ENCODE measurements at regions not wholly inside any gene's neighbourhood (a gene's known extent, or its start where the extent isn't known, plus 50 kb on each side); places are given as distances from the start of the nearest gene placed in this dataset.

DNA sequence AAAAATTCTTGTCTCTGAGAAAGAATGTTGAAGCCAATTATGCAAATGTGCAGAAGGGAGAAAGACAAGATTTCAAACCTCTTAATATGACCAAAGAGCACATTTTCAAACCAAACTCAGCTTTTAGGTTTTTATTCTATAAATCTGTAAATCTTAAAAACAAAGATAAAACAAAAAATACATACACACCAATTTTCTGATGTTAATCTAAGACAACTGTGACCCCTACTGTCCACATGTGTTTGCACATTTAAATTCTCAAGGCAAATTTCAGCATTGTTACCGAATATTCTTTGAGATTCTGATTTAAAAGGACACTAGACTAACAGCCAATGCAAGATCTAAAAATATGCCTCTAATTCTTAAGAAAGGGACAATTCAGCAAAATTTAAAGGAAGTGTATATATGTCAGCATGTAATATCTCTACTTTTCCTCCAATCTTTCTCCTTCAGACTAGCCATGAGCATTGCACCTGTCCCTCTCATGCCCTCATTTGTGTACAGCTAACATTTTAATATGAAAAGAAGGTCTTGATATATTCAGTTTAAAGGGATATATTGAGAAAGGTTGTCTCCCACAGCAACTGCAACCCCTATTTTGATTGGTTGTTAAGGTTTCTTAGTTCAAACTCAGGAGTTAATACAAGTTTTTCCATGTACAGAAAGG, 417.9 kb downstream of the IPMK start:
- no peak for DNase-seq

DNA sequence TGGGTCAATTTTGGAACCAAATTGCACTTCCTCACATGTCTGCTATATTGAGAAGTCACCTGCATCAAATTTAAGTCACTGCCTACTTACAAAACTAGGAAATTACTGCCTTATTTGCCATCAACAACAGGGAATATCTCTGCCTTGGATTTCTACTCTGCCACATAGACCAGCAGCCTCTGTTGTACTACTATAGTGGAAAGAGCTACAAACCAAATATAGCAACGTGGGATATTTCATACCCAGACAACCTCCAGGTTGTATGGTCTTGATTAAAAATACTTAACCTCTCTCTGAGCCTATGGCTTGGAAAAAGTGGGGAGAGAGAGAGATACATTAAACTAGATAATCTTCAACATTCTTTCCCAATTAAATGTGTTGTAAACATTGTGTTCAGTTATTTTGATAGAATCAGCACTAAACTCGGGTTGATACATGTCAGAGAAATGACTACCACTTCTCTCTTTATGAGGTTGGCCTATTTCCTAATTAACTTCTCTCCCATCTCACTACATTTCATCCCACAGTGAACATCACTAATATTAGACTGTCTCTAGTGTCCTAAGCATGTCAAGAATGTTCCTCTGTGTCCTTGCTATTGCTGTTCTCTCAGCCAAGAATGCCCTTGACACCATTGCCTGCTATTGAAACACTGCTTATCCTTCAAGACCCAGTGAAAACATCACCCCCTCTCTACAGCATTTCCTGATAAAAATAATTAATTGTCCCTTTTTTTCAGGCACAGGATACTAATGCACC, 421.2 kb downstream of the IPMK start:
- no peak for DNase-seq

DNA sequence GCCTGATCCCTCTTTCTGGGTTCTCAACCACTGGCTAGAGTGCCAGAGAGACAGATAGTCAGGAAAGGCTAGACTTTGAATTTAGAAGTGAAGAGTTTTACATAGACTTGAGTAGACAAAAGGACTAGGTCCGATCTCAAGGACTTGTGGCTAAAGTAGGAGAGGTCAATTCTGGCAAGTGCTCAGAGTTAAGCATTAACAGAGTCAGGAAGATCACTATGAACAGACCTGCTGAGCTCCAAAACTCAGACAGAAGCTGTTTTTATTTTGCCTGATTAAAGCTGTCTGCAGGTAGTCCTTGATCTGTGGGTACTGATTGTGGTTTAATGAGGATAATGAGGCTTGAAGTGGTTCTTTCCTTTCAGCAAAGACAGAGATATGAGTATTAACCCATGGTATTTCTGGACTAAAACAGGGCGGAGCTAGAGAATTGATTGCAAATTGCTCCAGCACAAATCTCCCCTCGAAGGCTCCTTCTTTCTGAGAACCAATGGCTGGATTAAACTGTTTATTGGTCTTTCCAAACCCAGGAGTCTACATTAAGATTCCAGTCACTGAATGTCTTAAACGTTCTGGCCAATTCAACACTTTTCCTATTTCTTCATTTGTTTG, 423.2 kb downstream of the IPMK start:
- no peak for DNase-seq

DNA sequence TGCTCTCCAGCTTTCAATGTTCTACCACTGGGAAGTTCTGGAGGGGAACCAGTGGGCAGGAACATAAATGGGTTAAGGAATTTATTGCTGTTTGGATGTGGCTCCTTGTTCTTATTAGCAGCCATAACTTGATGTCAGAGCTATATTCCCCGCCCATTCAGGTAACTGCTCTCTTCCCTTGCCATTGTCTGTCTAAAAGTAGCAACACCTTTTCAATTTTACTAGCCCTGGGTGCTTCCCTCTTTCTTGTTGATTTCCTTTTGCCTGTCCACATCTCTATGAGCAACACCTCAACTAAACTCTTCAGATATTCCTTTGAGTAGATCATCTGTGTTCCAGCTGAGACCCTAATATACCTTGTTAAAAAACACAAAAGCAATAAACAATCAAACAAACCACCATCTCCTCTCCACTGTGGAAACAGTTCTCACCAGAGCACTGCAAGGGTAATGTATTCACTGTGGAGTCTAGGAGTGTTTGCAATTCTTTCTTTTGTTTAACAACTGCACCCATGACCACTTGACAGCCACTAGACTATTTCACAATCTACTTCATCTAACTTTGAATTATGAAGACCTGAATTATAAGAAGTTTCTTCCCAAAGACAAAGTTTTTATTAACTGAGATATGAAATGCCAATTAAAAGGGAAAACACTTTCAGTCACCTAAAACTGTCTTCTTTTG, 436.7 kb downstream of the IPMK start:
- no peak for DNase-seq

DNA sequence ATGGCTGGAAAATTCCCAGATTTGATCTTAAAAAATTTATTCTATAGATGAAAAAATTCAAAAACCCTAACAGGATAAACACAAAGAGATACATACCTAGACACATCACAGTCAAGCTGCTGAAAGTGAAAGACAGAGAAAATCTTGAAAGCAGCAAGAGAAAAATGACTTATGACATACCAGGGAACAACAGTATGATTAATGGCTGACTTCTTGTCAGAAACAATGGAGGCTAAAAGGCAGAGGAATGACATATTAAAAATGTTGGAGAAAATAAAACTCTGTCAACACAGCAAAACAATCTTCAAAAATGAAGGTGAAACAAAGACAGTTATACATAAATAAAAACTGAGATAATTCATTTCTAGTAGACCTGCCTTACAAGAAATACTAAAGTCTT, 442.7 kb downstream of the IPMK start:
- DNase-seq: no peak

DNA sequence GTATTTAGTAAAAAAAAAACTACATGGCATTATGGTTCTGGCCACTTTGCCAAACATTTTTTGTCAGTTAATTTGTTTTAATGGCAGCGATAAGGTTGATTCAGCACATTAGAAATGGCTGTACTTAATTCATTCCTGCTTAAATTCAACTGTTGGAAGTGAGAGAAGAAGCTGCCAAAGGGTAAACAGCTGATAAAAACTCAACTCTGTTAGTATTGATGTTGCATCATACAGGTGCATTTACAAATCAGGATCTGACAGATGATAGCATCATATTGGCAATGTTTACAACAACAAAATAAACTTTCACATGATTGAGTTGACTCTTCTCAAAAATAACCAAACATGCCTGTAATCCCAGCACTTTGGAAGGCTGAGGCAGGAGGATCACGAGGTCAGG, 444.3 kb downstream of the IPMK start:
- no peak for DNase-seq

DNA sequence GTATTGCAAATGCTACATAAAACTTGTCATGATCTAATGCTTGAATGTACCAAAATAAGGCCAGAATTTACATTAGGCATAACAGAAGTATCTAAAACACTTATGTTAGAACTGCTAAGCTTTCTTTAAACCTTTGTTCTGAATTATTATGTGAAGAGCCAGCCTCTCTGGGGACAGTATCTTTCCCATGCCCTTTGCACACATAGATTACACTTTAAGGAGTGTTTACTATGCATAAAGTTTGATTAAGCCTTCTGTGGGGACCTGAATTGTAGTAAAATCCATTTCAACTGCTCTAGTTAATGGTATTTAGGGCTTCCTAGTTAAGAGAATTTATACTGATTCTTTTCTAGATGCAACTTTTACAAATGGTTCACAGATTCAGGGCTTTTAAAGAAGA, 444.7 kb downstream of the IPMK start:
- no peak for DNase-seq

DNA sequence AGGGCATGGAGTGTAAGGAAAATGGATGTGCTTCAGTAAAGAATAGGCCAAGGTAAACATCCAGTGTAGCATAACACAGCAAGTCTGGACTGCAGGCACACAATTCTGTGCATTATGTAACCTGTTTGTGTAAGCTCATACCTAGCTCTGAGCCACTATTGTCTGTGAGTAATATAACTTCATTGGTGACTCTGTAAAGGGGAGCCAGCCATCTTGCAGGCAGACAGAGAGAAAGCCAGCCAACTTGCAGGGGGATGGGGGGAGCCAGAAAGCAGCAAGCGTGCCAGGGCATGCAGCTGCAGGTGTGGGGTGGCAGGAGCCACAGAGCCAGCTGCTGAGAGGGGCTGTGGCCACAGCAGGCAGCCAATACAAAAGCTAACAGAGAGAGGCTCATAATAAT, 449.2 kb downstream of the IPMK start:
- DNase-seq: no peak

DNA sequence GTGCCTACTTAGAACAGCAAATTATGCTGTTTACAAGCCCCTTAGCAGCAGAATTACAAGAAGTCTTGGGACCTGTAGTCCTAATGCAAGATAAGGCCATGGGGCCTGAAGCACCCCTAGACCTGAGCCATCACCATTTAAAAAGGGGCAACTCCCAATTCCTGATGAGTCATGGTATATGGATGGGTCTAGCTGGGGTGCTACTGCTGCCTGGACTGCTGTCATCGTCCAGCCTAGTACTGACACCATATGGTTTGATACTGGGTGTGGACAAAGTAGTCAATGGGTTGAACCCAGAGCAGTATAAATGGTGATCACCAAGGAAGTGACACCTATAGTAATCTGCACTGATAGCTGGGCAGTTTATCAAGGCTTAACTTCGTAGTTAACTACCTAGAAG, 450.0 kb downstream of the IPMK start:
- no peak for DNase-seq

DNA sequence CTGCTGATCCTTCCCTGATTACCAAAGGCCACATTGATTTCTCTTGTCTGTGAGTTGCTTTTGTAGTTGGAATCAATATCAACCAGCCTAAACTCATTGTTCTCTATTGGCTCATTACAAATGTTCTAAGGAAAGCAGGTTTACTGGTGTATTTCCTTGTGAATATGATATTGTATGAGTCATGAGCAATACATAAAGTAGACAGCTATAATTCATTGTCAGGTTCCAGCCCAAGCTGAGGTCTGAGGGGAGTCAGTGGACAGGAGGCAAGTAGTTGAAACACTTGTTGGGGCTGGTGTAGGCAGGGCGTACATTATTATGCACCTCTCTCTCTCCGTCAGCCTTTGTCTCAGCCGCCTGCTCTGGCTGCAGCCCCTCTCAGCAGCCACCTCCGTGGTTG, 451.7 kb downstream of the IPMK start:
- DNase-seq: no peak

DNA sequence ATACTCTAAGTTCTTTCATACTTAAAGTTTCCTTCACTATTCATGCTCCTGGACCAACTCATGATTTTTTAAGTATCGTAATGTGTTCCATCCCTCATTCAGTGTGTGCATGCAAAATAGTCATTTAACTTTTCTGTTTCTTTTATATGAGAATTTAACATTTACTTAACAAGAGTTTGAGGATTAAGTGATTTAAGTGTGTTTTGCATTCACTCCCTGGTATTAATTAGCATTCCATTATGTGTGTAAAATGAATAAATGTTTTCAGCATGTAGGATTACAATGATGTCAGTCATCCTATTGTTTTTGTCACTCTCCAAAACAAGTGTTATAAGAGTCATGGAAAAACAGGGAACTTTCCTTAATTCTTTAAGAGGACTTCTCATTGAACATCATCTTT, 457.7 kb downstream of the IPMK start:
- DNase-seq: no peak

DNA sequence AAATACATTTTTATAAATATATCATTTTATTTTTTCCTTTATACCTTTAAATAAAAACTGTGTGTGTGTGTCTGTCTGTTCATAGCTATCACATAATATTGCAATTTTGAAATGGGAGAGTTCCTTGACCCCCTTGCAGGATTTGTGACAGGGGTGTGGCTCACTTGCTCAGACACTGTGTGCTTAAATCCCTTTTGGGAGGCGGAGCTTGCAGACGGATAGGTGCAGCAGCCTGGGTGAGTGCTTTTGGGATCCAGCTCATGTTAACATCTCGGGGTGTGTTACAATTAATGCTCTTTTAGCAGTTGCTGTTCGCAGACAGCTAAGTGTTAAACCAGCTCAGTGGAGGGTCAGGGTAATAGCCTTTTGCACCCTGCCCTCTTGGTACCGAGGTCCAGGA, 459.8 kb downstream of the IPMK start:
- DNase-seq: no peak

DNA sequence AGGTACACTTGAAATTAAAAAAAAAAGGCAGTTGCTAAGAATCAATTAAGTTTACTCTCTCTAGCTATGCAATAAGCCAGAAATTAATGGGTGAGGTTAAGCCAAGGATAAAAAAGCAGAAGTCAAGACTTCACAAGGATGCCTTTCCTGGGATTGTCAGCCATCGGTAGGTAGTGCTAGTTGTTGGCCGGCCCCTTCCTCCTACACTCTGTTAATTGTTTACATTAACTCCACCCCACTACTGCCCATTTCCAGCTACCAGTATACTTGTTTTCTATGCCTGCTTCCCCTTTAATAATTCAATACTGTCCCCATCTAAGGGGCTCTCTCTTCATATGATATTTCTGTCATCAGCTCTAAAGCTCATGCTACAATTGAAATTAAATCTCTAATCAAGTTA, 461.0 kb downstream of the IPMK start:
- no peak for DNase-seq

DNA sequence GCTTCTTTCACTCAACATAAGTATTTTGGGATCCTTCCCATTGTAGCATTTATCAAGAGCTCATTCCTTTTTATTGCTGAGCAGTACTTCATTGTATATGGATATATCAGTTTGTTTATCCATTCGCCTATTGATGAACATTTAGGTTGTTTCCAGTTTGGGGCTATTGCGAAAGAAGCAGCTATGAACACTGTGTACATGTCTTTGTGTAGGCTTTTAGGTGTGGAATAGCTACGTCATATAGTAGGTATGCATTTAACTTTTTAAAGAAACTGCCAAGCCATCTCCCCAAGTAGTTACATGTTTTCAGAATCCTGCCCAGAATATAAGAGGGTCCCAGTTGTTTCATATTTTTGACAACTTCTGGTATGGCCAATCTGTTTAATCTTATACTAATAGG, 468.1 kb downstream of the IPMK start:
- DNase-seq: no peak

DNA sequence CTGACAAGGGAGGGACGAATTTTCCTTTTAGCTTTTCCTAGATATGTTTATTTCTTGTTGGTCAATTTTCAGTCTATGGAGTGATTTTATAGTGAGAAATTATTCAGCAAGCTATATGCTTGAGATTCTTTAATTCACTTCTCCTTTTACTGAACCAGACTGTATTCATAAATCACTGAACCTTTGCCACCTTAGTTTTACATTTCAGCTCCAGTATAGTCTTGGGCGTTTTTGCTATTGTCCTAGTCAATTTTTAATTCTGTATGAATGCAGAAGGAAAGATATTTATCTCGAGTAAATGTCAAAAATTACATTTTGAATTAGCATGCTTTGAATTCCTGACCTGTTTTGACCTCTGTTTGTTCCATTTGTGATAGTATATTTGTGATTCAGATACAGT, 468.9 kb downstream of the IPMK start:
- no peak for DNase-seq

DNA sequence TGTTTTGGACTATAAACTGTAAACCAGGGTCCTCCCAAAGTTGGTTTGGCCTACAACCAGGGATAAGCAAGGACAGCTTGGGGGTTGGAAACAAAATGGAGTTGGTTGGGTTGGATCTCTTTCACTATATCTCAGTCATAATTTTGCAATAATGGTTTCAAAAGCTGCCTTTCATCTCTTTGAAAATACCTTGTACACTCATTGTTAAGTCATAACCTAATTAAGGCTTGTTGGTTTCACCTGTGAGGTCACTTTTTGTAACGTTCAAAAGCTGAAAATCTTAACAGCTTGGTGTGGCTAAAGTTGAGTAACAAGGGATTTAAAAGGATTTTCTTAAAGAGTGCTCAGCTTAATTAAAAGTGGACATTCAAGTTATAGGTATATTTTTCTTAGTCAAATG, 476.1 kb downstream of the IPMK start:
- no peak for DNase-seq

DNA sequence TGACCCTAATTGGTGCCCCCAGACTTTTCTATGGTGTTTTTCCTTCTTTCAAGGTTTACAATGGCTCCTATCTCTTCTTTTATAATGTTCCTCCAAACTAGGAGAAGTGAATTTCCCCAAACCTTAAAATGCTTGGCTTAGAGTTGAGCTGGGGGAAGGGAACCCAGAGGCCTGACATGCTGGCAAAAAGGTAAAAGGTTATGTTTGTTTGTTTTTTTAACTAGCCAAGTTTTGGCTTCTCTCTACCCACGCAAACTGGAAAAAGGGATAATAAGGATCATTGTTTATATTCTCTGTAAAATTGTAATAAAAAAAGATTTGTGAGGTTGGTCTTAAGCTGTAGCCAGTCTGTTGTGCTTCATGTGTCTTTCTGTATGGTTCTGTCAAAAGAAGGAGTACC, 477.0 kb downstream of the IPMK start:
- no peak for DNase-seq

DNA sequence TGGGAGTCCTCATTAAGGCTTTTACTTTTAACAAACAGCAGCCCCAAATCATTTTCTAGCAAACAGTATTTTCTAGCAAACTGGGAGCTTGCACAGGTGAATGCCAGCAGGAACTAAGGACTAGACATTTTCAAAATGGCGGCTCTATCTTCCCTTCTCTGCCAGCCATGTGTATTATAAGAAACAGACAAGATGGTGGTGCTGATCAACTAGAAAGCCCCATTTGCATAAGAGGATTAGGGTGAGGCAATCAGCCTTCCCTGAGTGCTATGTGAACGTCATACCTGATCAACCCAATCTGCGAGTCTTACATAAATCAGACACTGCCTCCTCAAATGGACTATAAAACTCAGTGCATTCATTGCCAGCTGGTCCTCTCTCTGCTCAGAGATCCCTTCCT, 479.6 kb downstream of the IPMK start:
- DNase-seq: no peak

DNA sequence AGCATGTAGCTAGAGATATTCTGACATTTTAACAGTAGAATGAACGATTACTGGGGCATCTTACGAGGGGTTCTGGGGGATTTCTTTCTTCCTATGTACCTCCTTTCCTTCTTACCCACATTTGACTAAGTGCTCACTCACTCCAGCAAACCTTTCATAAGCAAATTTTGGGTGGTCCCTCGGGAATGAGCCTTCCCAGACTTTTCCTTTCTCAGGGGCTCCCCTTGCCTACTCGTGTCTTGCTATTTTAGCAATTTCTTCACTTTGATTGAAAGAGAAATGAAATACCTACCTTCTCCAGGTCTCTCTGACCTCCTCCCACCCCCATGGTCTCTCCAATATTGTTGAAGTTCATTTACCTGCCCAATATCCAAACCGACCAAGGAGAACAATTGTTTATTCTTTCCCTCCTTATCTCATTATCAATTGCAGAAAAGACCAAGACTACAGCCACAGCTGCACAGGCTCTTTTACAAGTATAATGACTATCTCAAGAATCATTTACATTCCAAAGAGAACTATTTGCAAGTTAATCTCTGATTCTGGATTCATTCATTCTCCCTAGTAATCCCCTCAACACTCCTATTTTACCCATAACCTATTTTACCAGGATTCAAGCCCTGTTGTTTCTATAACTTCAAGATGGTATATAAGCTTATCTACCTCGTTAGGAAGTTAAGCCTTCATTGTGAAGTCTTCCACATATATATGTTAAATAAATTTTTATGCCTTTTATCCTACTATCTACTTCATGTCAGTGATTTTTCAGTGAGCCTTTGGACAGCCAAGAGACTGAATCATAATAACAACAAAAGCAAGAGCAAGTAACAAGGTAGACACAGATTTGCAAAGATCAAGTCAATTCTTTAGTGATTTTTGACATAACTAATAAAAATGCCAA, 480.6 kb downstream of the IPMK start:
- no peak for DNase-seq

DNA sequence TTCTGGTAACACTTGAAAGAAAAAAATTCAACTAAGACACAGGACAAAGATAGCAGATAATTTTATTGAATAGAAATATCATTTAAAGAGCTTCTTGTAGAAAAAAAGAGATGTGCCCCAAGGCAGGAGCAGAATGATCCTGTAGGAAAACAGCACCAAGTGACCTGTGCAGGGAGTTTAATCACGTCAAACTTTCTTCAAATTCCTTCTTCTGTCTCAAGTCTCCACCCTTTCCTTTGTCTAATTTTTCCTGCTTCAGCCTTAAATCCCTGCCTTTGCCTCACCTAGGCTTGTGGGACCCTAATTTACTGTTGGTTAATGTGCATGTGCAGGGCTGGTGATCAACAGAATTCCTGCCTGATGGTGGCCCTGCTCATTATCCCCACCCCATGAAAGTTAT, 481.4 kb downstream of the IPMK start:
- DNase-seq: no peak

DNA sequence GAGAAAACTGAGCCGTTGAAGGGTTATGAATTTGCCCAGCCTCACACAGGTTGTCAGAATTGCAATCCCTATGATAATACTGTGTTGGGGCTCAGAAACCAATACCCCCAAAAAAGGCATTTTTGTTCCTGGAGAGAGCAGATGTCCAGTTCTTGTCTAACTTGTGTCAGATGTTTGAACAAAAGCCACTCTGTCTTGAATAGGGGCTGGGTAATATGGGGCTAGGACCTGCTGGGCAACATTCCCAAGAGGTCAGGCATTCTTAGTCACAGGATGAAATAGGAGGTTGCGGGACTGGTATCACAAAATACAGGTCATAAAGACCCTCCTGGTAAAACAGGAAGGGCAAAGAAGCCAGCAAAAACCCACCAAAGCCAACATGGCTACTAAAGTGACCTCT, 482.1 kb downstream of the IPMK start:
- DNase-seq: no peak

DNA sequence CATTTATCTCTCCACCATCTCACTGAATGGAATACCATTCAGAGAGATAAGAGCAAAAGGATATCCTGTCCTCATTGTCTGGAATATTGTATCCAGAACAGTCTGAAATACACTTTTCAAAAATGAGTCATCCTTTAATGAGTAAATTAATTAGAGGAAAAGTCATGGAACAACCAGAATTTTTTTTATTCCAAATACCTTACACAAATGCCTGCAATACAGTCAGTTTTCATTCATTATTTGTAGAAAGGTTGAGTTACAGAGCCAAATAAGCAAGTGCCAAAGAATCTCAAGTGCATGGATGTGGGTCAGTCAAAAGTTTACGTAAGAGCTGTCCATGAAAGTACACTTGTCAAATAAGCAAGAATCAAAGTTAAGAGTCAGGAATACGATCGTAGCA, 482.6 kb downstream of the IPMK start:
- DNase-seq: no peak
